AG04449 (cell line): ENCODE measurements at regions not wholly inside any gene's neighbourhood (a gene's known extent, or its start where the extent isn't known, plus 50 kb on each side); places are given as distances from the start of the nearest gene placed in this dataset.
A peak's percentile ranks its signal among the peaks of the same experiment; 100 is the strongest.

Experiments
- CTCF ChIA-PET: fragments of 350-600 bp; formaldehyde crosslinking; extraction: SDS; loops from one replicate; lab custom pipeline; 2021; ENCODE audit warnings: antibody characterized with exemption; lab: Yijun Ruan, JAX
- POLR2A ChIA-PET: fragments of 400-600, 350-600 bp; formaldehyde crosslinking; extraction: SDS; loops from one replicate; lab custom pipeline; 2020; ENCODE audit warnings: antibody characterized with exemption, inconsistent platforms; lab: Yijun Ruan, JAX
- DNase-seq: peaks from one replicate; pipeline ENCODE4 v3.0.0-alpha.2; 2010; ENCODE audit warnings: low read depth, low spot score
- H3K4me3 ChIP-seq: 2 replicates; pipeline ENCODE4 v1.5.1; 2011; ENCODE audit warnings: low read depth, mild to moderate bottlenecking, control low read depth, low read length
- TF ChIP-seq, protein P1 (sequence below): IDR thresholded peaks from one replicate; pipeline ENCODE4 v1.5.1; 2011; ENCODE audit warnings: mild to moderate bottlenecking, moderate library complexity, low read length, control low read depth, inconsistent platforms; ENCODE audit not compliant: insufficient read depth; ENCODE audit errors: missing control alignments

DNA sequence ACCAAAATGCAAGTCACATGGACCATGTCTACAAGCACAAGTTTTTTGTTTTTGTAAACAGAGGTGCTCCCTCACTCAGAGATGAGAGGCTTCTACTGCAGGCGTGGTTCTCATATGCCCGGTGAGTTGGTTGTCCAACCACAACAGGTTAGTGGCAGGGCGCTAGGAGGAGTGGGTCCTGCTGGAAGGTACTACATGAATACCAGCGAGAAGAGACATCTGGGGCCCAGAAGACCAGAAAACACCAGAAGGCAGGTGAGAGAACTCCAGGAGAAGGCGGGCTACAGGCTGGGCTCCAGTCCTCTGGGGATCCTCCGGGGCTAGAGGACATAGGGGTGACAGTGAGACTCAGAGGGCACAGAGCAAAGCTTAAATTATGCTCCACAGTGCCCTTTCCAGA, 366.5 kb downstream of the MATN1 start:
- ChIA-PET CTCF (interaction anchor here (4.3 kb wide), 1 partner anchor 23 kb away, joined by 36 read pairs; no protein-coding TSS in a partner anchor), POLR2A (no interaction called here)
- no peak overlapping the region for H3K4me3 ChIP-seq
- TF ChIP-seq, protein P1, sequence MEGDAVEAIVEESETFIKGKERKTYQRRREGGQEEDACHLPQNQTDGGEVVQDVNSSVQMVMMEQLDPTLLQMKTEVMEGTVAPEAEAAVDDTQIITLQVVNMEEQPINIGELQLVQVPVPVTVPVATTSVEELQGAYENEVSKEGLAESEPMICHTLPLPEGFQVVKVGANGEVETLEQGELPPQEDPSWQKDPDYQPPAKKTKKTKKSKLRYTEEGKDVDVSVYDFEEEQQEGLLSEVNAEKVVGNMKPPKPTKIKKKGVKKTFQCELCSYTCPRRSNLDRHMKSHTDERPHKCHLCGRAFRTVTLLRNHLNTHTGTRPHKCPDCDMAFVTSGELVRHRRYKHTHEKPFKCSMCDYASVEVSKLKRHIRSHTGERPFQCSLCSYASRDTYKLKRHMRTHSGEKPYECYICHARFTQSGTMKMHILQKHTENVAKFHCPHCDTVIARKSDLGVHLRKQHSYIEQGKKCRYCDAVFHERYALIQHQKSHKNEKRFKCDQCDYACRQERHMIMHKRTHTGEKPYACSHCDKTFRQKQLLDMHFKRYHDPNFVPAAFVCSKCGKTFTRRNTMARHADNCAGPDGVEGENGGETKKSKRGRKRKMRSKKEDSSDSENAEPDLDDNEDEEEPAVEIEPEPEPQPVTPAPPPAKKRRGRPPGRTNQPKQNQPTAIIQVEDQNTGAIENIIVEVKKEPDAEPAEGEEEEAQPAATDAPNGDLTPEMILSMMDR: no peak
- DNase-seq: no peak

DNA sequence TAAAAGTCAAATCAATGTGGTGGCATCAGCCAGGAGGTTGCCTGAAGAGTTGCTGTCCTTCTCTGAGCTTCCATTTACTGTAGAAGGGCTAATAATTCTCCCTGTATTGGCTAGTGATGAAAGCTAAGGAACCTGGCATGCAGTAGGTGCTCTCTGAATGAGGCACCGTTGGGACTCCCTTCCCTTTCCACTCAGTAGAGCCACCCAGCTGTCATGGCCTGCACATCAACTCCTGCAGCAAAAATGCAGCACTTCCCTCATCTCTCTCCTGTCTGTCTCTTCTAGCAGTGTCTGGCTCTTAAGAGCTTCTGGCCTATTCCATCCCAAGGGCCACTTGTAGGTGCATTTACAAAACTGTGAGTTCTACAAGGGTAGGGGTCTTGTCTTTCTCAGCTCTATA, 369.0 kb downstream of the MATN1 start:
- TF ChIP-seq, protein P1: no peak
- H3K4me3 ChIP-seq: no peak overlapping the region
- ChIA-PET CTCF (interaction anchor here (1.0 to 4.3 kb wide), 7 partner anchors 10 to 355 kb away, joined by 3 to 36 read pairs (median 4); no protein-coding TSS in a partner anchor), POLR2A (no interaction called here)
- no peak for DNase-seq

DNA sequence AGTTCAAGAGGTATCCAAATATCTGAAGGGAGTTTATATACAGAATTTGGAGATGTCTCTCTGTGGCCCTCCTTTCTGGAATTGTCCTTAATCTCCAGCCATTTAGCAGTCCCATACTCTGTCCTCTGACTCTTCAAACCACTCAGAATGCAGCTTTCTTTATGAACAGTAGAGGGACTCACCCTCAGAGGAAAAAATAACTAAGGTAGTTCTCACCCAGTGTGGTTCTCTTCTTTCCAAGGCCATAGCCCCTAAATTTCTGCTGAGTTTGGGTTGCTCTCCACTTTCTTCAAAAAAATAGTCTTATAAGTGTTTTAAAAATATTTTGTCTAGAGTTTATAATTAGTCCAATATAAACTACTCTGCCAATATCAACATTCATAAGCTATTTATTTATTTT, 369.7 kb downstream of the MATN1 start:
- no peak overlapping the region for H3K4me3 ChIP-seq
- DNase-seq: no peak
- ChIA-PET POLR2A (no interaction called here), CTCF (interaction anchor here (1.0 to 4.3 kb wide), 7 partner anchors 11 to 355 kb away, joined by 3 to 36 read pairs (median 4); no protein-coding TSS in a partner anchor)
- TF ChIP-seq, protein P1: peak; percentile 28

DNA sequence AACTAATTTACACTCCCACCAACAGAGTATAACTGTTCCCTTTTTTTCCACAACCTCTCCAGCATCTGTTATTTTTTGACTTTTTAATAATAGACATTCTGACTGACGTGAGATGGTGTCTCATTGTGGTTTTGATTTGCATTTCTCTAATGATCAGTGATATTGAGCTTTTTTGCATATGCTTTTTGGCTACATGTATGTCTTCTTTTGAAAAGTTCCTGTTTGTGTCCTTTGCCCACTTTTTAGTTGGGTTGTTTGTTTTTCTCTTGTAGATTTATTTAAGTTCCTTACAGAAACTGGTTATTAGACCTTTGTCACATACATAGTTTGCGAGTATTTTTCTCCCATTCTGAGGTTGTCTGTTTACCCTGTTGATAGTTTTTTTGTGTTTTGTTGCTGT, 375.2 kb downstream of the MATN1 start:
- H3K4me3 ChIP-seq: no peak overlapping the region
- ChIA-PET POLR2A (no interaction called here), CTCF (interaction anchor here (1.0 kb wide), 1 partner anchor 32 kb away, joined by 3 read pairs; no protein-coding TSS in a partner anchor)
- TF ChIP-seq, protein P1: no peak
- DNase-seq: no peak

DNA sequence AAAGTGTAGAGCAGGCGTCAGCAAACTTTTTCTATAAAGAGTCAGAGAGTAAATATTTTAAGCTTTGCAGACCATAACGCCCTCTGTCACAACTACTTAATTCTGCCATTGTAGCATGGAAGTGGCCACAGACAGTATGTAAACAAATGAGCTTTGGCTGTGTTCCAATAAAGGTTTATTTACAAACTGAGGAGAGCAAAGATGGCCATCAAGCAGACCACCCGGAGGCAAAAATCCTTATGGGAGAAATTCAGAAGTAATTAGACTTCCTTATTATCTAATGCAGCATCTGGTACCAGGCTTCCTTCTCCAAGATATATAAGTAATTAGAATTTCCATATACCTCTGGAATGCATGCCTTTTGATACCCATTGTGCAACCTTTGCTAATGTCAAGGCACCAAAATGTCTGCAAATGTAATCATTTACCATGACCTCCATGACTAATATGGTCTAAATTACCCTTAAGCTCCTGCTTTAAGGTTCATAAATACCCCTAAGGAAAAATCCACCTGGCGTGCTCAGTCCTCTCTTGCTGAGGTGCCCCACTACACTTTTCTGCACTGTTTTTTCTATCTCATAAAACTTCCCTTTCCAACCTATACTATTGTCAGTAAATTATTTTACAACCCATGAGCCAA, 377.8 kb downstream of the MATN1 start:
- DNase-seq: no peak
- no peak overlapping the region for H3K4me3 ChIP-seq
- CTCF ChIA-PET: no interaction called here
- POLR2A ChIA-PET: no interaction called here
- TF ChIP-seq, protein P1: no peak

DNA sequence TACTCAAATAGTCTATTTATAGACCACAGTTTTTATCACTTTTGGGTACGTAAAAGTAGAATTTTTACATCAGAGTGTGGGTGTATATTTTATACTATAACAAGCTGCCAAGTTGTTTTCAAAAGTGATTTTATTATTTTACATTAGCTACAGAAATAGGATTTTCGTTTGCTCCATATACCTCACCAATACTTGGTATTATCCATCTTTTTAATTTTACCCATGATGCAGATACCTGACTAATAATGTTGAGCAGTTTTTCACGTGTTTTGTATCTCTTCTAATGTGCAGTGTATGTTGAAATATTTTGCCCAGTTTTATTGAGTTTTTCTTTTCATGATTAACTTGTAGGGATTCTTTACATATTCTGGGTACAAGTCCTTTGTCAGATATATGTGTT, 379.8 kb downstream of the MATN1 start:
- POLR2A ChIA-PET: no interaction called here
- DNase-seq: no peak
- CTCF ChIA-PET: no interaction called here
- no peak overlapping the region for H3K4me3 ChIP-seq
- TF ChIP-seq, protein P1: no peak
